Effector memory CD8-positive, alpha-beta T cell (primary cell): ENCODE measurements at regions not wholly inside any gene's neighbourhood (a gene's known extent, or its start where the extent isn't known, plus 50 kb on each side); places are given as distances from the start of the nearest gene placed in this dataset.

Source experiments
- ATAC-seq: fragments of 150-1000 bp; cut with Tn5 transposase; replicated peaks from 2 replicates; pipeline ENCODE4 v1.10.0; 2021; ENCODE audit warnings: mild to moderate bottlenecking, moderate library complexity
- DNase-seq, 3 experiments: peaks; one replicate each; pipeline ENCODE4 v3.0.0; 2021
- H3K27ac Mint-ChIP-seq, 2 donors: one replicate each; pipeline ENCODE4 v1.8.0; 2022; ENCODE audit warnings: mild to moderate bottlenecking in 2 of 2, mixed read lengths in 2 of 2, moderate library complexity in 2 of 2
- H3K27me3 Mint-ChIP-seq, 2 donors: one replicate each; pipeline ENCODE4 v1.8.0; 2022; ENCODE audit warnings: mixed read lengths in 2 of 2
- H3K36me3 Mint-ChIP-seq: one replicate; pipeline ENCODE4 v1.8.0; 2022; ENCODE audit warnings: mild to moderate bottlenecking, moderate library complexity, mixed read lengths; ENCODE audit not compliant: insufficient read depth
- H3K4me1 Mint-ChIP-seq, 2 donors: one replicate each; pipeline ENCODE4 v1.8.0; 2022; ENCODE audit warnings: low read depth in 2 of 2, mixed read lengths in 2 of 2
- H3K4me3 Mint-ChIP-seq, 2 donors: one replicate each; pipeline ENCODE4 v1.8.0; 2022; ENCODE audit warnings: mild to moderate bottlenecking in 2 of 2, mixed read lengths in 2 of 2, moderate library complexity in 2 of 2
- H3K9me3 Mint-ChIP-seq, 2 donors: one replicate each; pipeline ENCODE4 v1.8.0; 2022; ENCODE audit warnings: mixed read lengths in 2 of 2

GRCh38 chr6:12450467-12450866 lies 160.3 kb downstream of the EDN1 start:
- ATAC-seq (no peak), DNase-seq (no peak)
- Mint-ChIP-seq H3K27me3 (peaks cover 0 to 10% of the 10 kb centered on the region in 2 donors), H3K9me3 (peaks cover 8 to 40% of the 10 kb centered on the region in 2 donors), H3K4me1 (no peaks in the 10 kb centered on the region), H3K36me3 (no peaks in the 10 kb centered on the region), H3K27ac (no peak overlapping the region), H3K4me3 (no peak overlapping the region)

DNA sequence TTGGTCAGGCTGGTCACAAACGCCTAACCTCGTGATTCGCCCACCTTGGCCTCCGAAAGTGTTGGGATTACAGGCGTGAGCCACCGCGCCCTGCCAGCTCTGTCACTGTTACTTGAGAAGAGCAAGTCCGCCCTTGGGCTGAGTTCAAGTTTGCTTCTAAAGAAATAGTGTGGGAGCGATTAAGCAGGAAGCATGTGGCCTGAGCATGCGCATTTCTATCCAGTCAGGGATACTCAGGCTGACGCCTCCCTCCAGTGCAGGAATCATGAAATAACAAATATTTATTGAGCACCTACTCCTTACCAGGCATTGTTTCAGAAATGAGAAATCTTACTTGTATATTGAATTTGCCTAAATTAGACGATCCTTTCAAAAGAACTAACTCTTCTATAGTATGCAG lies 166.2 kb downstream of the EDN1 start:
- ATAC-seq (no peak), DNase-seq (no peak)
- Mint-ChIP-seq H3K4me1 (no peaks in the 10 kb centered on the region), H3K27ac (no peak overlapping the region), H3K4me3 (no peak overlapping the region), H3K27me3 (peaks cover 0 to 1% of the 10 kb centered on the region in 2 donors), H3K9me3 (peaks cover 8 to 31% of the 10 kb centered on the region in 2 donors), H3K36me3 (no peaks in the 10 kb centered on the region)

GRCh38 chr6:12457094-12457493 lies 166.9 kb downstream of the EDN1 start:
- Mint-ChIP-seq H3K27me3 (no peaks in the 10 kb centered on the region), H3K36me3 (no peaks in the 10 kb centered on the region), H3K4me1 (no peaks in the 10 kb centered on the region), H3K4me3 (no peak overlapping the region), H3K27ac (no peak overlapping the region), H3K9me3 (peaks cover 8 to 28% of the 10 kb centered on the region in 2 donors)
- ATAC-seq, result no peak
- DNase-seq, result no peak

- no peak for ATAC-seq
- no peaks in the 10 kb centered on the region for H3K4me1 Mint-ChIP-seq
Measured at GRCh38 chr6:12458558-12458957, 168.4 kb downstream of the EDN1 start.

DNA sequence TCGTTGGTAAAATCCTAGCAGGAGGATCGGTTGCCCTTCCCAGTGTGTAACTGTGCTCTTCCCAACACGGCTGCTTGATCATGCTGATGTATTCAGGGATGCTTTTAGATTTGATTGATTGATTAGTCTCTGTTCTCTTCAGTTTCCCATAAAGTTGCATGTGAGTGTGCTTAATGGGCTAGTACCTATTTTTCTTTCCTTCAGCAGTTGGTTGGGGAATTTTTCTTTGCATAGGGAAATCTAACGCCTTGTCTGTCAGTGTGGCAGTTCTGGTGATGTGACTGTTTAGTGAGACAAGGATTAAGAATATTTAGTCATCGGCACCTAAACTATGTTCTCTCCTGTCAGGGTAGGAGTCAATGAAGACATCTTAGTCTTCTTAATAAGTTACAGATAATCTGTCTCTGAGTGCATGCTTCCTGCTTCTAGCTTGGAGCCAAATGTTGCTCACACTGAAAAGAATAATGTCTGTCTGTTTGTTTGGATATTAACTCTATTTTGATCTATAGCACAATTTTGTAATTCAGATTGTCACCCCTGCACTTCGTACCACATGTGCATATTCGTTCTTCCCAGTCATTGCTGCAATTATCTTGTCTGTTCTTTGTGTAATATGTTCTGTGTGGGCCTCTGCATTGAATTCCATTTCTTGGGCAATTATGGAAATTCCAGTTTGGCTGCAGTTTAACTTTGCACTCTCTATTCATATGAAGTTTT lies 169.9 kb downstream of the EDN1 start:
- Mint-ChIP-seq H3K27ac (no peak overlapping the region), H3K27me3 (no peaks in the 10 kb centered on the region), H3K4me1 (no peaks in the 10 kb centered on the region), H3K4me3 (no peak overlapping the region), H3K36me3 (no peaks in the 10 kb centered on the region), H3K9me3 (peaks cover 2 to 10% of the 10 kb centered on the region in 2 donors)
- no peak for DNase-seq
- ATAC-seq, result no peak

More at GRCh38 chr6:12458558-12458957, 168.4 kb downstream of the EDN1 start:
- no peak overlapping the region for H3K4me3 Mint-ChIP-seq
- no peaks in the 10 kb centered on the region for H3K36me3 Mint-ChIP-seq
- no peak overlapping the region for H3K27ac Mint-ChIP-seq
- no peaks in the 10 kb centered on the region for H3K27me3 Mint-ChIP-seq
- DNase-seq, result no peak
- H3K9me3 Mint-ChIP-seq, result peaks cover 4 to 21% of the 10 kb centered on the region in 2 donors

DNA sequence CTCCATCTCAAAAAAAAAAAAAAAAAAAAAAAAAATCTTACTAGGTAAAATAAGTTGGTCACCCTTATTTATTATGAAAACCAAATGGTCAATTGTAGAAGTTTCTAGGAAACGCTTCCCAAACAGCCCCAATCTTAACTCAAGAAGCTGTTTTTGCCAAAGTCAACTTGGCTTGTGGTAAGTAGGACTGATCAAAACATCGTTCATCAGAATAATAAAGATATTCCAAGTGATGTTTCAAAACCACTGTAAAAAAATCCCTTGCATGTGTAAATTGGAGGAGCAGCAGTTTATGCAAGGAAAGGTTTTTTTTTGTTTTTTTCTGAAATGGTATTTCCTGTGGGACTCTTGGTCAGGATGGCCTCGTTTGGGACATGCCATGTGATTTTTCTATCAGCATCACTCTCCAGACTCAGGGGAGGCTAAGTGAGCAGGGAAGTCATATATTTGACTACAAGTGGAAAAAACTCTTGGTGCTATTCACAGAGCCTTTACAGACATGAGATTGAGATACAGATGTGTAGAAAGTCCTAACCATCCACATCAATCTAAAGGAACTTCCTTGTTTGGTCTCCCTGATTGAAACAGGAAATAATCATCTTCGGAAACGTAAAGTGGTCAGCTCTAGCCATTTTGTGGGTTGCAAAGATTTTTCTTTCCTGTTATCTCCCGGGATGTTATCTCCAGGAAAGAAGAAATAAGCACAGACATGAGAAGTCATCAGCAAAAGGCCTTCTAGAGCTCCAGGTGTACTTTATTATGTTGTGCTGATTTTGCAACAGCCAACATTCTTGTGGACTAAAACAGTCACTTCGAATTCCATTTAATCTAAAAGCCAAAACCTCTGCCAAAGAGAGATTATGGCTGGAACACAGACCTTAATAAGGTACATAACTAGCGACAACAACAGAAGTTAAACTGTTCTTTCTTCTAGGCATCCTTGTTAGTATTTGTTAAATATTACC lies 177.8 kb downstream of the EDN1 start:
- DNase-seq, result no peak
- ATAC-seq, result no peak
- Mint-ChIP-seq H3K36me3 (no peaks in the 10 kb centered on the region), H3K27ac (no peak overlapping the region), H3K4me1 (no peaks in the 10 kb centered on the region), H3K4me3 (no peak overlapping the region), H3K27me3 (peaks cover 0 to 7% of the 10 kb centered on the region in 2 donors), H3K9me3 (no peaks in the 10 kb centered on the region)

DNA sequence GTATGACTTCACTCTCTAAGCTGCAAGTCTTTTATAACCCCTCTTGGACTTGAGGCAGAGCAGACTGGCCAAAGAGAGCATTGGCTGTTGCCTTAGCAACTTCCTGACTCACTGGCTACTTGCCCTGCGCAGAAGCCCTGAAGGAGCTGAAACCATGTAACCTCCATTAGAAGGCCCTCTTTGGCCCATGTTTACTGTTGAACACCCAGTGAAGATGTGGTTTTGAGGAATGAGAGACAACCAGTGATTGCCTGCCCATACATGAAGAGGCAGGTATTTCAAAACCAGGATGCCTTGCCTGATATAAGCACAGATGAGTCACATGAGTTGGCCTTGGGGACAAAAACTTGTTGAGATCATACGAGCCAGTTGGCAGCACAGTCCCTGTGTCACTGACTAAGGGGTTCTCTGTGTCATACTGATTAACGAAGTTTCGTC lies 182.5 kb downstream of the EDN1 start:
- Mint-ChIP-seq H3K27ac (no peak overlapping the region), H3K4me1 (no peaks in the 10 kb centered on the region), H3K9me3 (no peaks in the 10 kb centered on the region), H3K36me3 (no peaks in the 10 kb centered on the region), H3K4me3 (no peak overlapping the region), H3K27me3 (peaks cover 7 to 10% of the 10 kb centered on the region in 2 donors)
- DNase-seq (no peak), ATAC-seq (no peak)

DNA sequence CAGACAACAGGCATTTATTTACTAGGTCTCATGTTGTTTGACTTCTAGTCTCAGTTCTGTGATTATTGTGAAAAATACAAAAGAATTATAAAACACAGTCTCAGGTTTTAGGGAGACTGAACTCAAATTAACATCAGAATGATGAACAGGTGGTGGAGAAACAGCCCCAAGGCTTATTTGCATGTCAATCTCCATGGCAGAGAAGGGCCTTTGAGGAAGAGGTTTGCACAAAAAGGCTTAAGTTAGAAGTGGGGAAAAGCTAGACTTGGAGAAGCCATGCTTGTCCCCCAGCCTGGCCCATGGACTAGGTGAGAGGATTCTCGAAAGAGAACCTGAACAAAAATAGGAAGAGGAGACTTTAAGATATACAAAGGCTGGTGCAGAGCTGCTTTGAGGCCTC lies 183.3 kb downstream of the EDN1 start:
- ATAC-seq (no peak), DNase-seq (no peak)
- Mint-ChIP-seq H3K27me3 (peaks cover 7 to 10% of the 10 kb centered on the region in 2 donors), H3K4me3 (no peak overlapping the region), H3K27ac (no peak overlapping the region), H3K9me3 (no peaks in the 10 kb centered on the region), H3K4me1 (no peaks in the 10 kb centered on the region), H3K36me3 (no peaks in the 10 kb centered on the region)

- DNase-seq (no peak), ATAC-seq (no peak)
- no peak overlapping the region for H3K27ac Mint-ChIP-seq
- no peaks in the 10 kb centered on the region for H3K9me3 Mint-ChIP-seq
- peaks cover 7 to 10% of the 10 kb centered on the region in 2 donors for H3K27me3 Mint-ChIP-seq
- no peaks in the 10 kb centered on the region for H3K36me3 Mint-ChIP-seq
- no peak overlapping the region for H3K4me3 Mint-ChIP-seq
- no peaks in the 10 kb centered on the region for H3K4me1 Mint-ChIP-seq
Measured at GRCh38 chr6:12474167-12475140, 184.3 kb downstream of the EDN1 start.

- no peaks in the 10 kb centered on the region for H3K9me3 Mint-ChIP-seq
- no peak for ATAC-seq
Measured at GRCh38 chr6:12476484-12476883, 186.3 kb downstream of the EDN1 start.

DNA sequence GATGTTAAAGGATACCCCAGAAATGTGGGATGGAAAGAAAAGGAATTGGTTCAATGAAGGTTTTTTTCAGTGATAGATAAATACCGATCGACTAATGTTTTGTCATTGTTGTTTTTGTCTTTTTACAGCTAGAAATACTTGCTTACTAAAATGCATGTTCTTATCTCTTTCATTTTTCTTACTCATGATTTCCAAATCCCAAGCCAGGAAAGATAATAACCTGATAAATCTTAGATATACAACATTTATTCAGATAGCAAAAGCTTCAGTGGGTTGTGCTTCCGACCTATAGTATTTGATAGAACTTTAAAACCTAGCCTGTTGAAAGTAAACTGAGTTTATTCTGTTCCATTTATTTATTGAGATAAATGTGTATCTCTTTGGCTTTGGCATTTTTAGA lies 187.5 kb downstream of the EDN1 start:
- Mint-ChIP-seq H3K36me3 (no peaks in the 10 kb centered on the region), H3K4me1 (no peaks in the 10 kb centered on the region), H3K4me3 (no peak overlapping the region), H3K9me3 (no peaks in the 10 kb centered on the region), H3K27ac (no peak overlapping the region), H3K27me3 (peaks cover 0 to 10% of the 10 kb centered on the region in 2 donors)
- no peak for ATAC-seq
- DNase-seq, result no peak

More at GRCh38 chr6:12476484-12476883, 186.3 kb downstream of the EDN1 start:
- DNase-seq, result no peak
- H3K27me3 Mint-ChIP-seq, result peaks cover 1 to 10% of the 10 kb centered on the region in 2 donors
- H3K27ac Mint-ChIP-seq, result no peak overlapping the region
- no peak overlapping the region for H3K4me3 Mint-ChIP-seq
- no peaks in the 10 kb centered on the region for H3K4me1 Mint-ChIP-seq
- H3K36me3 Mint-ChIP-seq, result no peaks in the 10 kb centered on the region

GRCh38 chr6:12478921-12479320 lies 188.8 kb downstream of the EDN1 start:
- no peaks in the 10 kb centered on the region for H3K36me3 Mint-ChIP-seq
- H3K27me3 Mint-ChIP-seq, result peaks cover 0 to 4% of the 10 kb centered on the region in 2 donors
- DNase-seq (no peak), ATAC-seq (no peak)
- H3K27ac Mint-ChIP-seq, result no peak overlapping the region
- no peak overlapping the region for H3K4me3 Mint-ChIP-seq
- no peaks in the 10 kb centered on the region for H3K4me1 Mint-ChIP-seq
- no peaks in the 10 kb centered on the region for H3K9me3 Mint-ChIP-seq

GRCh38 chr6:12479451-12479850 lies 189.3 kb downstream of the EDN1 start:
- H3K27ac Mint-ChIP-seq, result no peak overlapping the region
- DNase-seq (no peak), ATAC-seq (no peak)
- H3K4me3 Mint-ChIP-seq, result no peak overlapping the region
- no peaks in the 10 kb centered on the region for H3K4me1 Mint-ChIP-seq
- no peaks in the 10 kb centered on the region for H3K27me3 Mint-ChIP-seq
- no peaks in the 10 kb centered on the region for H3K9me3 Mint-ChIP-seq
- no peaks in the 10 kb centered on the region for H3K36me3 Mint-ChIP-seq
